MM.1S (cell line): ENCODE measurements at regions not wholly inside any gene's neighbourhood (a gene's known extent, or its start where the extent isn't known, plus 50 kb on each side); places are given as distances from the start of the nearest gene placed in this dataset.

Experiments
- CTCF ChIP-seq: fragments of 300-600 bp; sonication (generic); IDR thresholded peaks from 2 replicates; pipeline ENCODE4 v1.5.1; 2016; ENCODE audit warnings: antibody characterized with exemption, low read length, mixed read lengths
- EZH2 ChIP-seq: fragments of 300-600 bp; sonication (generic); optimal IDR thresholded peaks from 2 replicates; pipeline ENCODE3; 2017; ENCODE audit warnings: low read depth, mild to moderate bottlenecking, antibody characterized with exemption, low read length, mixed read lengths
- EZH2phosphoT487 ChIP-seq: fragments of 300-600 bp; sonication (generic); IDR thresholded peaks from 2 replicates; pipeline ENCODE4 v1.6.1; 2018; ENCODE audit warnings: antibody characterized with exemption, low read length

DNA sequence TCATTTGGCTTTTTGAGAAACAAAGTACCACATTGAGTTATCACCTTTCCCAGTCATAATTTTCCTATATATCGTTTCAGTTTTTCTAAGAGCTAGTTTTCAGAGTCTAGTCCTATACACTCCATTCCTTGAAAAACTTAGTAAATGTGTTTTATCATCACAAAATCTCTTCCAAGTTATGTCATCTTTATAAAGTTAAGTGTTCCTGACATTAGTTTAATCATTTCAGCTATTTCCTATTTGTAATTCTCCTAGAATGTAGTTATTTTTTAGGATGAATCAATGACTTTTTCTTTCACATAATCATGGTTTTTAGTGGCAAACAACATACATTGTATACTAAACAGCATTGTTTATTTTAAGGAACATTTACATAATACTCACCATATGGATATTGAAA is 191.7 kb upstream of the BET1 start:
- TF ChIP-seq CTCF: no peak
- no peak for TF ChIP-seq EZH2
- TF ChIP-seq EZH2phosphoT487: no peak
